ENCODE measurements at regions not wholly inside any gene's neighbourhood (a gene's known extent, or its start where the extent isn't known, plus 50 kb on each side); places are given as distances from the start of the nearest gene placed in this dataset.
"Not testable (repeated sequence)": the region's sequence is repeated elsewhere in the genome, so short reads cannot be mapped to it uniquely, and the experiment has no call there.

GRCh38 chr1:98285286-98285685 lies 364.5 kb upstream of the DPYD start:
- DNase-seq (ENCODE audit: low read depth) = not testable (repeated sequence)

DNA sequence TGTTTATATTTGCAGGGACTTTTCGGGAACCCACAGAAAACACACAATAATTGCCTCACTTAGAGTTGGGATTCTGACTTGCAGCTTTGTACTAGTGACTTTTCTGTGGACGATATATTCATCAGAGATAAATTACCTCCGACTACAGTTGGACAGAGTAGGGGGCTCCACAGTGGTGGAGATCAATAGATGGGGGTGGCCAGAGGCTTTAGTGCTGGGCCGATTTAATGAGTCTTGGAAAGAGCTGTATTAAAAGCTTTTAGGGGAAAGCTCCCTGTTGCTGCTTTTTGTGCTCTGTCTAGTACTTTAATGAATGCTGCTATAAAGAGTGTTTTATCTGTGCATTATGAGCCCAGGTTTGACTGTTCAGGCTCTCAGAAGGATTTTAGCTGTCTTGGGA lies 359.2 kb upstream of the DPYD start:
- DNase-seq (ENCODE audit: low read depth) = no peak

DNA sequence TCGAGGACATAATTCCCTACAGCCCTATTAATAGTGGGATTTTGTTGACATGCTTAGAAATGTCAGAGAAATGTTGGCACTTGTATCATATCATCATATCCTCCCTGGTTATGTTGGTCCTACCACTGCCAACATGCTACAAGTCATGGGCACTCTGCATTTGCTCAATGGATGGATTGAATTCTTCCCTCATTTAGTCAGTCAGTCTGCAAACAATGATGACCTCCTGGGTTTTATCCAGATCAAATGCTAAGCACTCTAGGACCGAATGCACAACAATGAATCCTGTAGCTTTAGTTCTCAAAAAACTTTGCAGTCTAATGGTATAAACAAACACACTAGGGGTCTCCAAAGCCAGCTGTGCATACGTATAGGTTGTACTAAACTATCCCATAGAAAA lies 357.2 kb upstream of the DPYD start:
- DNase-seq (ENCODE audit: low read depth) = no peak

GRCh38 chr1:98277118-98277517 lies 356.3 kb upstream of the DPYD start:
- DNase-seq (ENCODE audit: low read depth) = no peak

DNA sequence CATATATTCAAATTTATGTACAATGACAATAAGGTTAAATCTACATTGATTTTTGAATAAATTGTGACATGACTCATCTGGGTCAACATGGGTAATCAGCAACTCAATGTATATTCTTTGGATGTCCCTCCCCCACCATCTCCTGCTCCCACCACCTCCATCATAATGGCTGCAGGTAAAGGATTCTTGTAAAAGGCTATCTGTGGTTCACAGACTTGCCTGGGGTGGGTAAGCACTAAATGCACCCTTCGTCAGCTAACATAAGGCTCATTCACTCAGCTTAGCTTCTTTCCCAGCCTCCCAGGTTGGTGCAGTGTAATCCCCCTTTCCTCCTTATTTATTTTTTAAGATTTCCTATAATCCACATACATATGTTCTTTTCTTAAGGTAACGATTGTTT lies 355.7 kb upstream of the DPYD start:
- no peak for DNase-seq (ENCODE audit: low read depth)

DNA sequence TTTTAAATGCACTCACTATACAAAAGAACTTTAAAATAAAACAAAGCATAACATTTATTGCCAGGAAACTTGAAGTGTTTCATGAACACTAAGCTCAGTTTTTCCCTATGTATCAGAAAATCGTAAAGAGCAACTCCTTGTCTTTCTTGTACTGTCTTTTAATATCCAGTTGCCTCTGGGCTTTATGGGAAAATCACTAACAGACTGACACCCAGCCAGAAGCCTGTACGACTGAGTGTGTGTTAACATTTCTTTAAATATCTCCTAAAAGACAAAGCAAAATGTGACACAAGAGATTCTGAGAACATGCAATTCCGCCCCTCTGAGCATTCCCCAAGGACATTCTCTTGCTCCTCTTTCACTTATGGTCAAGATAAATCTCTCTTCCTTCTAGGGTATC lies 347.5 kb upstream of the DPYD start:
- no peak for DNase-seq (ENCODE audit: low read depth)

GRCh38 chr1:98267423-98267822 lies 346.6 kb upstream of the DPYD start:
- DNase-seq (ENCODE audit: low read depth) = no peak

GRCh38 chr1:98264727-98265126 lies 343.9 kb upstream of the DPYD start:
- DNase-seq (ENCODE audit: low read depth) = no peak

GRCh38 chr1:98260839-98261238 lies 340.0 kb upstream of the DPYD start:
- DNase-seq (ENCODE audit: low read depth) = no peak

- no peak for DNase-seq (ENCODE audit: low read depth)
Observed at GRCh38 chr1:98260412-98260811, 339.6 kb upstream of the DPYD start.

- no peak for DNase-seq (ENCODE audit: low read depth)
Observed at GRCh38 chr1:98256700-98257099, 335.9 kb upstream of the DPYD start.

DNA sequence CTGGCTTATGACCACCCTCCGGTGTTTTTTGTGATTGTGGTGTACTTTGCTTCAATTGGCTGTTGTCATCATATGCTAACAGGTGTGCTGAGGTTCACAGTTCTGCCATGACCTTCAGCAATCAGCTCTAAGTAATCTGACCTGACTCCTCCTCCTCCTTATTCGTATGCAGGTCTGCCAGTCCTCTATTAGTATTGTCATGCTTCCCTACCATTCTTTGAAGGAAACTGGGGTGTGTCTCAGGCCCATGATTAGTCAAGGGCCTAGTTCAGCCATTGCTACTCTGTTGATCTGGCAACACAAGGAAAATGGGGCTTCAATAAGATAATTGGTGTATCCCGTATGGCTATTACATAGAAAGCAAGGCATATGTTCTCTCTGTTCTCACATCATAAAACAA lies 332.3 kb upstream of the DPYD start:
- no peak for DNase-seq (ENCODE audit: low read depth)

GRCh38 chr1:98251497-98251896 lies 330.7 kb upstream of the DPYD start:
- DNase-seq (ENCODE audit: low read depth) = no peak

- no peak for DNase-seq (ENCODE audit: low read depth)
Observed at GRCh38 chr1:98232678-98233077, 311.8 kb upstream of the DPYD start.

GRCh38 chr1:98222706-98223105 lies 301.9 kb upstream of the DPYD start:
- DNase-seq (ENCODE audit: low read depth) = no peak

DNA sequence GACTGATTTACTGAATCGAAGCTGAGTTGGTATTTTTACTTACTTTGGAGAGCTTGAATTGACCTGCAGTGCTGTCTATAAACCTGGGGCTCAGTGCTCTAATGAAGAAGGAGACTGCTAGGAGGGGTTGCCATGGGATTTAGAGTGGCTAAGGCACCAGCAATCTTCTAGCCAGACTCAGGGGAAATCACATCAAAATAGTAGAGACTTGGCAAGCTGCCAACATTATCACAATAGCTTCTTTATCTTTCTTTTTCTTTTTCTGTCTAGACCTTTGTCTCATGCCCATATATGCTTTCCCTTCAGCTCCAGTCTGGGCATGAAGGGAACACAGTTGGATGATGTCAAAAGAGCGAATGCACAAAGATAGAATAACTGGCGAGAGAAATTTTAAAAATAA lies 301.1 kb upstream of the DPYD start:
- no peak for DNase-seq (ENCODE audit: low read depth)

GRCh38 chr1:98217601-98218000 lies 296.8 kb upstream of the DPYD start:
- DNase-seq (ENCODE audit: low read depth) = no peak

- no peak for DNase-seq (ENCODE audit: low read depth)
Observed at GRCh38 chr1:98216304-98216703, 295.5 kb upstream of the DPYD start.

DNA sequence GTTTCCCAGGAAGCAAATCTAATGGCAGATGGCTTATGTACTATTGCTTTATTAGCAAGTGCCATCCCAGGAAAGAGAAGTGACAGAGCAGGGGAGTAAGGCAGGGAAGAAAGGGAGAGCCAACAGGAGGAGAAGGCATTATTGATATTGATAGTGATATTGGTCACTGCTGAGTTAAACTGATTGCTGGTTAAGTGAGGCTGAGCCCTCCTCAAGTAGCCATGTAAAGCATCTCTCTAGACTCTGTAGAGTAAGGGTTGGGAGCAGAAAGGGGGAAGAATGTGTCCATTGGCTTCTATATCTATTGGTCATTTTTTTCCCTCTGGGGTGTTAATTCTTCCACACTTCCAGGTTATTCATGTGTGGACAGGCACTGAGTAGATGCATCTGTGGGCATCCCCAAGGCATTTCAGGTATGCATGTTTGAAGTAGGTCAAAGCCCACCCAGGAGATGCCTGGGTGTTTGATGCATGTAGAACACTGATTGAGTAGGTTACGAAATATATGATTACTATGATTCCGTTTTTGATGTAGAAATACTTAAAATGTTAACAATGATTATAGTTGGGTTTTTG lies 290.5 kb upstream of the DPYD start:
- DNase-seq (ENCODE audit: low read depth) = no peak

- no peak for DNase-seq (ENCODE audit: low read depth)
Observed at GRCh38 chr1:98210563-98210962, 289.7 kb upstream of the DPYD start.

DNA sequence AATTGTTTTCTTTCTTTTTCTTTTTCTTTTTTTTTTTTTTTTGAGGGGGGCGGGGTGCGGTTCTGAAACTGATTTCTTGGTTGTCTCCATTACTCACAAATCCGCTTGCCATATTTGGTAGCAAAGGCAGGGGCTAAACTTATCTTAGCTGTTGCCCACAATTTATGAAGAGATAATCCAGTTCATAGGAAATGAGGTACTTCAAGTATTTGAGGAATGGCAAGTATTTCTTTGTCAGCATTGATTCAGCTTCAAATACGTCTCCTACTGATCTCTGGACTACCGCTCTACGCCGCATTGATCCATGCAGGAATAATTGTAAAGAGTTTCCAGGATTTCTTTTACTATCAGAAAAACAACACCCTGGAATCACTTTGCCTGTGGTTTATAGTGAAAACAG lies 289.2 kb upstream of the DPYD start:
- no peak for DNase-seq (ENCODE audit: low read depth)

DNA sequence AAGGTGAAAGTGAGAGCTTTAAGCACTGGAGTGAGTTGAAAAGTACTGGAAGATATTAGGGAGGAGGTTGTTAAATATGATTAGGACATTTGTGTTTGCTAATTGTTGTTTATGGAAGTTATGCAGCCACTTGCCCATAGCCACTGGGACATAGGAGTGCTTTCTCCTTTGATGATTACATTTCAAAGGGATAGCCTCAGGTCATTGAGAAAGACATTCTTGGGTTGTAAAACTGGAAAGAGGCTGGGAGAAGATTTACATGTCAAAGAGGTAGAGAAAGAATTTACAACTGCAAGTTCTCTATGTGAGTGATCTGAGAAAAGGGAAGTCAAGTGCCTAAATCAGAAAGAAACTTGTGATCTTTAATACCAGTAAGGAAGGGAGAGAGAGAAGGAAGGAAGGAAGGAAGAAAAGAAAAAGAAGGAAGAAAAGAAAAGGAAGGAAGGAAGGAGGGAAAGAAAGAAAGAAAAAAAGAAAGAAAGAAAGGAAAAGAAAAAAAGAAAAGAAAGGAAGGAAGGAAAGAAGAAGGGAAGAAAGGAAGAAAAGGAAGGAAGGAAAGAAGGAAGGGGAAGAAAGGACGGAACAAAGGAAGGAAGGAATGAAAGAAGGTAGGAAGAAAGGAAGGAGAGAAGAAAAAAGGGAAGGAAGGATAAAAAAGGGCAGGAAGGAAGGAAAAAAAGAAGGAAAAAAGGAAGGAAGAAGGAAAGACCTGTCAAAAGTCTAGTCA lies 284.6 kb upstream of the DPYD start:
- no peak for DNase-seq (ENCODE audit: low read depth)

DNA sequence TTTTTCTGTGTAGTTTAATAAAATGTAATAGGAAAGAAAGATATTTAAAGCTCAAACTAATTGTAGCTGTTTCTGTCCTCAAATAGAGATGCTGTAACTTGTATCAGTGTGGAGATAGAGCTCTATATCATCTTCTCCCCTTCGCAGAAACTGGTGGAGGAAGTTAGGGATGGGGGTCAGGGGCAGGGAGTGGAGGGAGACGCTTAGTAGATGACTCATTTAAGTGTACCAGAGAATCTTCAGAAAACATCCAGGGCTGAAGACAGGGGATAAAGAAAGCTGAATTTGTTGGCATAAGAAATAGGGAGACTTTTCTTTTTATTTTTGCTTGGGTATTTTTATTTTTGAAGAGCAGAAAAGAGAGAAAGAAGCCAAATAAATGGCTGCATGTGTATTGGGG lies 282.6 kb upstream of the DPYD start:
- no peak for DNase-seq (ENCODE audit: low read depth)

- DNase-seq (ENCODE audit: low read depth) = no peak
Observed at GRCh38 chr1:98201666-98202081, 280.8 kb upstream of the DPYD start.

Data from CMK (cell line).